Left cardiac atrium (tissue), 4 donors: ENCODE measurements at regions not wholly inside any gene's neighbourhood (a gene's known extent, or its start where the extent isn't known, plus 50 kb on each side); places are given as distances from the start of the nearest gene placed in this dataset.

ENCODE experiments used
- ATAC-seq, 2 donors: fragments of 200-7000 bp; cut with Tn5 transposase; one replicate each; pipeline ENCODE4 v1.9.1; 2020; ENCODE audit warnings: mild to moderate bottlenecking in 2 of 2, moderate library complexity in 2 of 2
- DNase-seq: peaks from one replicate; pipeline ENCODE4 v3.0.0-alpha.2; 2020
- intact Hi-C, 2 donors: fragments of 100-400 bp; cut with DNase I; formaldehyde crosslinking; loops; one replicate each; pipeline versions ENCODE4 v1.14.1 to v1.15.1; 2022 to 2023
- donor health status: DM: no; HTN: yes; CAD: no.
- donor health status: DM: no; HTN: yes; CAD: no; lungs with severe emphysema.
- donor health status: DM: yes; HTN: yes; CAD: no.
- donor health status: Dilated cardiomyopathy.

GRCh38 chr7:119415682-119416081, 857.3 kb upstream of the KCND2 start:
- intact Hi-C loops = no loop called here
- DNase-seq = no peak

GRCh38 chr7:119421657-119422056, 851.3 kb upstream of the KCND2 start:
- intact Hi-C loops = no loop called here
- ATAC-seq (no peak), DNase-seq (no peak)

More at GRCh38 chr7:119415682-119416081, 857.3 kb upstream of the KCND2 start:
- no peak for ATAC-seq

- DNase-seq (no peak), ATAC-seq (no peak)
- intact Hi-C loops = no loop called here
Measured at GRCh38 chr7:119436882-119437281, 836.1 kb upstream of the KCND2 start.

GRCh38 chr7:119438315-119438714, 834.7 kb upstream of the KCND2 start:
- intact Hi-C loops = no loop called here
- ATAC-seq (no peak), DNase-seq (no peak)

DNA sequence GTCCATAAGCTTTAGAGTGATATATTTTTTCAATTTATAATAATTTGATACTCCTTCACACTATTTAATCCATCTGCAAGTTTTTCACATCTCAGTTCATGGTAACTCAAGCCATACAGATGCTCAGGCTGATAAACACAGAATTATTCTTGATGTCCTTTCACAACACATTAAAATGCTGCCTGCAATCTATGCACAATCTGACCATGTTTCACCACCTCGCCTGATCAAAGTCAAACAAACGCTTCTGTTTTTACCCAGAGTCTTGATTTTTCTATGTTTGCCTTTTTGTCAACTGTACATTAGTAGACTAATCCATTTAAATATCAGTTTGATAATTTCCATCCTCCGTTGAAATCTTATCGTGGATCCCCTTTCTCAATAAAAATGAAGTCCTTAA, 833.8 kb upstream of the KCND2 start:
- DNase-seq (no peak), ATAC-seq (no peak)
- intact Hi-C loops = no loop called here

GRCh38 chr7:119452401-119452800, 820.6 kb upstream of the KCND2 start:
- ATAC-seq (no peak), DNase-seq (no peak)
- intact Hi-C loops = no loop called here

GRCh38 chr7:119465798-119466305, 807.1 kb upstream of the KCND2 start:
- intact Hi-C loops = no loop called here
- DNase-seq (no peak), ATAC-seq (no peak)

- no peak for ATAC-seq
- intact Hi-C loops = no loop called here
- no peak for DNase-seq
Measured at GRCh38 chr7:119472408-119473038, 800.5 kb upstream of the KCND2 start.

GRCh38 chr7:119482209-119482608, 790.8 kb upstream of the KCND2 start:
- intact Hi-C loops = no loop called here

DNA sequence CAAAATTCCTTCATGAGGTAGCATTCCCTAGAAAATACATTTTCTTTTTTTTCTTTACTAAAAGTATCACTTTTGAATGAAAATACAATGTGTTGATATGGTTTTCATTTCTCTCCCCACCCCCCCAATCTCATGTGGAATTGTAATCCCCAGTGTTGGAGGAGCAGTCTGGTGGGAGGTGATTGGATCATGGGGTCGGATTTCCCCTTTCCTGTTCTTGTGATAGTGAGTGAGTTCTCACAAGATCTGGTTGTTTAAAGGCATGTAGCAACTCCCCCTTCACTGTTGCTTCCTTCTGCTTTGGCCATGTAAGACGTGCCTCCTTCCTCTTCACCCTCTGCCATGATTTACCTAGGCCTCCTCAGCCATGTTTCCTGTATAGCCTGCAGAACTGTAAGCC, 790.3 kb upstream of the KCND2 start:
- no peak for DNase-seq
- no peak for ATAC-seq
- intact Hi-C loops = no loop called here

More at GRCh38 chr7:119482209-119482608, 790.8 kb upstream of the KCND2 start:
- no peak for DNase-seq
- no peak for ATAC-seq

DNA sequence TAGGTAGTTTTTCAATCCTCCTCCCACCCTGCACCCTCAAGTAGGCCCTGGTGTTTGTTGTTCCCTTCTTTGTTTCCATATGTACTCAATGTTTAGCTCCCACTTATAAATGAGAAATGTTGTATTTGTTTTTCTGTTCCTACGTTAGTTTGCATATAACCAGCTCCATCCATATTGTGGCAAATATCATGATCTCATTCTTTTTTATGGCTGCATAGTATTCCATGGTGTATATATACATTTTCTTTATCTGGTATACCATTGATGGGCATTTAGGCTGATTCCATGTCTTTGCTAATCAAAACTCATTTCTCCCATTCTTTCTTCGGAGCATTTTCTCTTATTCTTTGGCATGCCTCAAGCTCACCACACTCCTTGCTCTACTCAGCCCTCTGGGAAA, 789.6 kb upstream of the KCND2 start:
- intact Hi-C loops = no loop called here
- ATAC-seq (no peak), DNase-seq (no peak)

GRCh38 chr7:119514326-119514725, 758.6 kb upstream of the KCND2 start:
- no peak for ATAC-seq
- DNase-seq = no peak
- intact Hi-C loops = no loop called here

DNA sequence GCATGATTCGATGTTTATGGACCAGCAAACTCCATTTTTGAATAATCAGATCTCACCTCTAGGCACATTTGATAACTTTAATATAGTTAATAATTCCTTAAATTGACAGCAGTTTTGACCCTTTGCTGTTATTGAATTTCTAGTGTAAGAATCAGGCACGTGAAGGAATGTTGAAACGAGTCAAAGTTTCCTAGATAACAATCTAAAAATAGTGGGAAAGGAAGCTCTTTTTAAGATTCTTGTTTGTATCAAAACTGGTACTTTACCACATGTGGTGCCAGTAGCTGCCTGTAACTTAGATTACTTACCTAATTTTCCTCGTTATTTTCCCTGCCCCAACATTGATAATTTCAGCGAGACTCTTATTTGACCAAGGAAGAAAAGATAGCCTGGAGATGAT, 757.8 kb upstream of the KCND2 start:
- intact Hi-C loops = no loop called here
- ATAC-seq (no peak), DNase-seq (no peak)

DNA sequence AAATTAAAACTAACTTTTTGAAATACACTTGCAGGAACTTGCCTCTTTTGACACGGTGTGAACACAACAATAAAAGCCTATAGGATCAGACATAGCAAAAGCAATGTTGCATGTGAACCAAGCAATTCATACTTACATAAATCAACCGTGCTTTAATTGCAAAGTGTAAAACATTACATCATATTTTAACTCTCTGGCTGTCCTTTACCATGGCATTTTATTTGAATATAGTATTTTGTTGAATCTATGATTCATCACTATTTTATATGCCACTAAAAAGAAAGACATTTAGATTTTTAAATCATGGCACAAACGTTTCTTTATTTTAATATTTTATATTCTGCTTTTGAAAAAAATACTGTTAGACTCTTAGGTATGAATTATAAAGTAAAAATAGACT, 757.0 kb upstream of the KCND2 start:
- no peak for ATAC-seq
- intact Hi-C loops = no loop called here

GRCh38 chr7:119522263-119522662, 750.7 kb upstream of the KCND2 start:
- ATAC-seq (no peak), DNase-seq (no peak)
- intact Hi-C loops = no loop called here

More for the DNA sequence above, 757.0 kb upstream of the KCND2 start:
- DNase-seq = no peak

DNA sequence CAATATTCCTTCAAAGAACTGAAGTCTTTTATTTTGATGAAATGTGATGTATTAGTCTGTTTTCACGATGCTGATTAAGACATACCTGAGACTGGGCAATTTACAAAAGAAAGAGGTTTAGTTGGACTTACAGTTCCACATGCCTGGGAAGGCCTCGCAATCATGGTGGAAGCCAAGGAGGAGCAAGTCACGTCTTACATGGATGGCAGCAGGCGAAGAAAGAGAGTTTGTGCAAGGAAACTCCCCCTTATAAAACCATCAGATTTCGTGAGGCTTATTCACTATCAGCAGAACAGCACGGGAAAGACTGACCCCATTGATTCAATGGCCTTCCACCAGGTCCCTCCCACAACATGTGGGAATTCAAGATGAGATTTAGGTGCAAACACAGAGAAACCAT, 750.3 kb upstream of the KCND2 start:
- no peak for DNase-seq
- ATAC-seq = no peak
- intact Hi-C loops = no loop called here

DNA sequence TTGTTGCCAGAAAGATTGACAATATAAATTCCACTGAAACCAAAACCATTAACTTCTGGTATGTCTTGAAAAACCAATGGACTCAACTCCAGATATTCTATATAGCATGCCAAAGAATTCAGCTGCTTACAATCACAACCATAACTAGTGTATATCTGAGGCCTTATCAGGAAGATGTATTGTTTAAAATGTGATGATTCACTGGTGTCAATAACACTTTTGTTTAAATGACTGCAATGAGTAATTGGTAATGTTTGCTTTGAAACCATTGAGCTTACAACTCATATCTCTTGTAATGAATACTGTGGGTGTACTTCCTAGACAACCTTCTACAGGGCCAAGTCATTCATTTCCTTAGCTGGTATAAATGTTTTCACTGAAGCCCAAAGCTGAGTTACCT, 727.9 kb upstream of the KCND2 start:
- intact Hi-C loops = no loop called here
- ATAC-seq (no peak), DNase-seq (no peak)

GRCh38 chr7:119555788-119556187, 717.2 kb upstream of the KCND2 start:
- DNase-seq = no peak
- no peak for ATAC-seq
- intact Hi-C loops = no loop called here

GRCh38 chr7:119556436-119556835, 716.5 kb upstream of the KCND2 start:
- intact Hi-C loops = no loop called here
- ATAC-seq (no peak), DNase-seq (no peak)

GRCh38 chr7:119561751-119562150, 711.2 kb upstream of the KCND2 start:
- no peak for ATAC-seq
- DNase-seq = no peak
- intact Hi-C loops = no loop called here

- intact Hi-C loops = no loop called here
- DNase-seq = no peak
- ATAC-seq = no peak
Measured at GRCh38 chr7:119562839-119563238, 710.1 kb upstream of the KCND2 start.

- no peak for DNase-seq
- ATAC-seq = no peak
- intact Hi-C loops = no loop called here
Measured at GRCh38 chr7:119571666-119572065, 701.3 kb upstream of the KCND2 start.
